Ovary (tissue), 7 donors: ENCODE measurements at regions not wholly inside any gene's neighbourhood (a gene's known extent, or its start where the extent isn't known, plus 50 kb on each side); places are given as distances from the start of the nearest gene placed in this dataset.
"Not testable (repeated sequence)": the region's sequence is repeated elsewhere in the genome, so short reads cannot be mapped to it uniquely, and the experiment has no call there.

ENCODE experiments used
- DNase-seq, 5 donors: peaks; one replicate each; pipeline ENCODE4 v3.0.0-alpha.2; 2019 to 2020
- H3K27ac ChIP-seq, 2 donors: fragments of 200-600 bp; one replicate each; pipeline versions ENCODE4 v1.5.1 to v1.8.0; 2019 to 2022
- H3K27me3 ChIP-seq: fragments of 200-600 bp; one replicate; pipeline ENCODE4 v1.8.0; 2022
- H3K36me3 ChIP-seq: fragments of 200-600 bp; sonication (generic); one replicate; pipeline ENCODE4 v1.5.1; 2019
- H3K4me1 ChIP-seq: one replicate; pipeline ENCODE4 v1.8.1; 2013; ENCODE audit warnings: mild to moderate bottlenecking, moderate library complexity; ENCODE audit not compliant: insufficient read depth
- H3K4me3 ChIP-seq: fragments of 200-600 bp; sonication (generic); one replicate; pipeline ENCODE4 v1.5.1; 2017
- H3K9me3 ChIP-seq, 2 donors: fragments of 200-600 bp in 1 of 2; sonication (generic) in 1 of 2; one replicate each; pipeline versions ENCODE4 v1.5.1 to v1.8.1; 2013 to 2019; ENCODE audit warnings: mild to moderate bottlenecking in 1 of 2, moderate library complexity in 1 of 2
- CTCF ChIP-seq, 3 donors: fragments of 450-650 bp in 2 of 3; fragments of 200-600 bp in 1 of 3; IDR thresholded peaks; one replicate each; pipeline versions ENCODE4 v1.5.1 to v1.8.0; 2016 to 2022; ENCODE audit warnings: antibody characterized with exemption in 3 of 3, mild to moderate bottlenecking in 1 of 3
- EP300 ChIP-seq: sonication (generic); formaldehyde crosslinking; IDR thresholded peaks from one replicate; pipeline ENCODE4 v1.6.1; 2017; ENCODE audit warnings: antibody characterized with exemption
- POLR2A ChIP-seq: fragments of 450-650 bp; IDR thresholded peaks from one replicate; pipeline ENCODE4 v1.6.1; 2017; ENCODE audit warnings: antibody characterized with exemption, mild to moderate bottlenecking, moderate library complexity
- WGBS, 3 donors: extraction: QIAGEN DNeasy Blood & Tissue Kit in 1 of 3; methylation state at CpG; one replicate each; pipeline versions ENCODE4 v1.1.5 to v1.1.7; 2013 to 2017; 5-methylcytosine and 5-hydroxymethylcytosine counted together
- intact Hi-C, 4 donors: fragments of 100-400 bp; cut with DNase I; formaldehyde crosslinking; loops; one replicate each; pipeline versions ENCODE4 v1.11.0 to v1.15.1; 2022 to 2023
- donor health status: DM: no; HTN: no; CAD: no; lungs with moderate emphysema.
- donor health status: DM: no; HTN: no; CAD: no.
- donor health status: Bipolar disorder and iron deficiency.
- donor health status: DM: no; HTN: no; CAD: no.
- donor health status: DM: yes; HTN: yes; CAD: no.

DNA sequence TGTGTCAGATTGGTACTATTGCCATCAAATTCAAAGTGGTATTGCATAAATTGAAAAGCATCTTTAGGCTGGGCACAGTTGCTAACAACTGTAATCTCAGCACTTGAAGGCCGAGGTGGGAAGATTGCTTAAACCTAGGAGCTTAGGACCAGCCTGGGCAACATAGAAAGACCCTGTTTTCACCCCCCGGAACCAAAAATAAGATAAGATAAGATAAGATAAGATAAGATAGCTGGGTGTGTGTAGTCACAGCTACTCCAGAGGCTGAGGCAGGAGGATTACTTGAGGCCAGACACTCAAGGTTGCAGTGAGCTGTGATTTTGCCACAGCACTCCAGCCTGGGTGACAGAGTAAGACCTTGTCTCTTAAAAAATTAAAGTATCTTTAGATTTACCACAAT lies 297.9 kb upstream of the SEMA6A start:
- no peak for DNase-seq
- WGBS, 3 donors, result 87 to 97% (median 90%) methylated on average over 2 of the region's 2 CpGs

GRCh38 chr5:116867825-116868224 lies 293.2 kb upstream of the SEMA6A start:
- H3K27ac ChIP-seq, H3K4me1 ChIP-seq, DNase-seq, H3K36me3 ChIP-seq, H3K9me3 ChIP-seq, intact Hi-C loops, H3K27me3 ChIP-seq, H3K4me3 ChIP-seq: not testable (repeated sequence)
- 92 to 95% (median 95%) methylated on average over 6 of the region's 6 CpGs for WGBS, 3 donors

More for the DNA sequence above, 297.9 kb upstream of the SEMA6A start:
- Histone ChIP-seq H3K9me3 (no peaks in the 10 kb centered on the region), H3K36me3 (no peaks in the 10 kb centered on the region), H3K27ac (no peak overlapping the region), H3K4me1 (no peaks in the 10 kb centered on the region), H3K4me3 (no peak overlapping the region), H3K27me3 (no peaks in the 10 kb centered on the region)
- intact Hi-C loops, result no loop called here
- TF ChIP-seq CTCF (IDR thresholded peaks at IDR 0.05) (no peak), POLR2A (no peak), EP300 (no peak)

DNA sequence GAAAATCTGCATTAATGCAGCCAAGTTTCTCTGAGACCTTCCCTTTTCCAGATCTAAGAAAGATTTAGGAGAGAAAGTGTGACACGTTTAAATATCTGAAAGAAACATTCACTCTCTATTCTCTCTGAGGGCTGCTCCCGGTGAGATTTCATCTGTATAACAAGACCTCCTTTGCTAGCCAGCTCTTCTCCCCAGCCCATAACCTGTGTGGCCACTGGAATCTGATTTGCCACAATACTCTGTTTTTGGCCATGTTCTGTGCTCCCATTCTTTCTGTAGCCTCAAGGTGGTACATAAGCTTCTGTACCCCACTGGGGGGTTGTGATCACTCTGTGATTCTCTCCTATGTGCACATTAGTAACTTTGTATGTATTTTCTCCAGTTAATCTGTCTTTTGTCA lies 291.0 kb upstream of the SEMA6A start:
- no peak for DNase-seq
- H3K4me1 ChIP-seq, result peaks cover 1% of the 10 kb centered on the region
- TF ChIP-seq POLR2A, result no peak
- no peak for TF ChIP-seq EP300
- TF ChIP-seq CTCF (IDR thresholded peaks at IDR 0.05), result no peak
- no peaks in the 10 kb centered on the region for H3K36me3 ChIP-seq
- intact Hi-C loops, result no loop called here
- WGBS, 3 donors, result 63 to 65% (median 63%) methylated on average over 2 of the region's 2 CpGs
- H3K27me3 ChIP-seq, result no peaks in the 10 kb centered on the region
- no peak overlapping the region for H3K4me3 ChIP-seq
- no peak overlapping the region for H3K27ac ChIP-seq
- H3K9me3 ChIP-seq, result no peaks in the 10 kb centered on the region

DNA sequence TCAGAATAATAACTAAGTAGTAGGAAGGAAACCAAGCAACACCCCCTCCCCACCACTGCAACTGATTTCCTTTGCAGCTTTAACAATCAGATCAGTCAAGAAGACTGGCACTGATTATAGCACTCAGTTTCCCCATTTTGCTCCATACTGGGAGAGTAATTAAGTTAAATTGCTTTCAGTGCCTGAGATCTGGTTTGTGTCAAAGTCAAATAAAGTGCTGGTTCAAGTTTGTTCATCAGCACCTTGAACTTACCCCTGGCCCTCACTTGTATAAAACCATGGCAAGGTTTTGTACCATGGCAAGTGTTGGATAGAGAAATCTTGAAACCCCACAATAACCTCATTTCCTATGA lies 290.2 kb upstream of the SEMA6A start:
- intact Hi-C loops, result no loop called here
- H3K27ac ChIP-seq, result no peak overlapping the region
- H3K4me3 ChIP-seq, result no peak overlapping the region
- no peak for TF ChIP-seq POLR2A
- TF ChIP-seq CTCF (IDR thresholded peaks at IDR 0.05), result no peak
- TF ChIP-seq EP300, result no peak
- no peaks in the 10 kb centered on the region for H3K9me3 ChIP-seq
- peaks cover 1% of the 10 kb centered on the region for H3K4me1 ChIP-seq
- no peak for DNase-seq
- no peaks in the 10 kb centered on the region for H3K27me3 ChIP-seq
- no peaks in the 10 kb centered on the region for H3K36me3 ChIP-seq

DNA sequence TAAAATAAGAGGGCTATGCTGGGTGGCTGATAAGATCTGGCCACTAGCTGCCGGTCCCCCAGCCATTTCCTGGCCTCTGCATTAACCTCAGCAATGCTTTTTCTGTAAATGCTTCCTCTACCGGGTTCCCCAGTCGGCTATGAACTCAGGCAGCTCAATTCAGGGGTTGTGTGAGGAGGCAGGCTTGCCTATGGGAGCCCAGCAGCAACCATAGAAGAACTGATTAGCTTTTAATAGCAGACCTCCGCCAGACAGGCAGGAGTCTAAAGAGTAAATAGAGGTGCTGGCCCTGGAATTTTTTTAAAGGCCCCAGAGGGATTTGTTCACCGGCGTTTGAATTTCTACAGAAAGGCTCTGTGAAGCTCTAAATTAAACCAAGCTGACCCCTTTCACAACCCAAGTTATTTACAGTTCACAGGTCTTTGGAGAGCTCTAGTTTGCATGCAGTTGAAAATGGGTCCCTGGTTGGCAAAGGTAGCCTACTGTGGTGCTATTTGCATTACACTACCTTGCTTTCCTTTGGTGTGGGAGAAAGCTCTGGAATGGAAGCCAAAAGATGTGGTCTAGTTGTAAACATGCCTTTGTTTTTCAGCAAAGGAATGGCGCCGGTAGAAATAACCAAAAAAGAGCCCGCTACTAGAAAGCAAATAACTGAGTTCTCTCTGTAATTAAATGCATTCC lies 289.7 kb upstream of the SEMA6A start:
- no peaks in the 10 kb centered on the region for H3K27me3 ChIP-seq
- no peaks in the 10 kb centered on the region for H3K9me3 ChIP-seq
- TF ChIP-seq POLR2A (no peak), CTCF (IDR thresholded peaks at IDR 0.05) (no peak), EP300 (no peak)
- peaks cover 1% of the 10 kb centered on the region for H3K4me1 ChIP-seq
- no peaks in the 10 kb centered on the region for H3K36me3 ChIP-seq
- 23 to 42% (median 30%) methylated on average over 9 of the region's 9 CpGs for WGBS, 3 donors
- intact Hi-C loops, result no loop called here
- no peak overlapping the region for H3K27ac ChIP-seq
- DNase-seq, result no peak
- no peak overlapping the region for H3K4me3 ChIP-seq
